GM12892 (cell line): ENCODE measurements at regions not wholly inside any gene's neighbourhood (a gene's known extent, or its start where the extent isn't known, plus 50 kb on each side); places are given as distances from the start of the nearest gene placed in this dataset.

Experiments
- DNase-seq: peaks from one replicate; pipeline ENCODE4 v3.0.0; 2011; ENCODE audit not compliant: insufficient read length
- FAIRE-seq: peaks from 2 replicates; lab custom pipeline; 2011; peaks lifted over from hg19 to GRCh38; lab: Jason Lieb, UNC
- POLR2A ChIP-seq: IDR thresholded peaks from 2 replicates; pipeline ENCODE4 v1.6.1; 2011; ENCODE audit warnings: low read depth, low read length, control low read depth
- POLR2AphosphoS5 ChIP-seq: IDR thresholded peaks from 2 replicates; pipeline ENCODE4 v1.6.1; 2011; ENCODE audit warnings: low read depth, low read length, control low read depth
- TAF1 ChIP-seq: IDR thresholded peaks from 2 replicates; pipeline ENCODE4 v1.6.1; 2011; ENCODE audit warnings: low read depth, mild to moderate bottlenecking, control low read depth, low read length, borderline replicate concordance

GRCh38 chr12:34398706-34399630, 376.7 kb downstream of the ALG10 start:
- TF ChIP-seq TAF1 (no peak), POLR2A (no peak), POLR2AphosphoS5 (no peak)
- FAIRE-seq (no peak), DNase-seq (no peak)

DNA sequence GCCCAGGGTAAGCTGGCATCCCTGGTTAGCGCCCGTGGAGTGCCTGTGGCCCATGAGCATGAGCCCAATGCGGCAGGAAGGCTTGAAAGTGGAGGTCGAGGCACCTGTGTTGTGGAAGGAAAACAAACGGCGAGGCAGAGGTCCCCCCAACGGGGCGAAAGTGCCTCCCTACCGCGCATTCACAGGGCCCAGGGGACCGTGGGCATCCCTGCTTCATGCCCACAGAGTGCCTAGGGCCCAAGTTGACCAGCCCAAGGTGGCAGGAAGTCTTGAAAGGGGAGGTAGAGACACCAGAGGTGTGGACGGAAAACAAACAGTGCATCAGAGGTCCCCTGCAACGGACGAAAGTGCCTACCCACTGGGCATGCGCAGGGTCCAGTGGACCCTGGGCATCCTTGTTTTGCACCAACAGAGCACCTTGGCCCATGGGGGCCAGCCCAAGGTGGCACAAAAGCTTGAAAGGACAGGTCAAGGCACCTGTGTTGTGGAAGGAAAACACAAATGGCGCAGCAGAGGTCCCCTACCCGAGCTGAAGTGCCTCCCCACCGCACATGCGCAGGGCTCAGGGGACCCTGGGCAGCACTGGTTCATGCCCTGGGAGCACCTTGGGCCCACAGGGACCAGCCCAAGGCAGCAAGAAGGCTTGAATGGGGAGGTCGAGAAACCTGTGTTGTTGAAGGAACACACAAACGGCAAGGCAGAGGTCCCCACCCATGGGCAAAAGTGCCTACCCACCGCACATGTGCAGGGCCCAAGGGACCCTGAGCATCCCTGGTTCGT, 377.5 kb downstream of the ALG10 start:
- no peak for DNase-seq
- TF ChIP-seq TAF1: no peak
- no peak for FAIRE-seq

DNA sequence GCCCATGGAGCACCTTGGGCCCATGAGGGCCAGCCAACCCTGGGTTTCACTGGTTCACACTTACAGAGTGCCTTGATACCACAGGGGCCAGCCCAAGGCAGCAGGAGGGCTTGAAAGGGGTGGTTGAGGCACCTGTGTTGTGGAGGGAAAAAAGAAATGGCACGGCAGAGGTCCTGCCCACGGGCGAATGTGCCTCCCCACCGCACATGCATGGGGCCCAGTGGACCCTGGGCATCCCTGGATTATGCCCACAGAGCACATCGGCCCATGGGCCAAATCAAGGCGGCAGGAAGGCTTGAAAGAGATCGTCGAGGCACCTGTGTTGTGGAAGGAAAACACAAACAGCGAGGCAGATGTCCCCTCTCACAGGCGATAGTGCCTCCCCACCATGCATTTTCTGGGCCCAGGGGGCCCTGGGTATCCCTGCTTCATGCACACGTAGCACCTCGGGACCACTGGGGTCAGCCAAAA, 378.1 kb downstream of the ALG10 start:
- FAIRE-seq (no peak), DNase-seq (no peak)
- TF ChIP-seq POLR2A (no peak), POLR2AphosphoS5 (no peak), TAF1 (no peak)

GRCh38 chr12:34400986-34401658, 378.8 kb downstream of the ALG10 start:
- no peak for FAIRE-seq

GRCh38 chr12:34401659-34402227, 379.4 kb downstream of the ALG10 start:
- TF ChIP-seq TAF1: no peak
- TF ChIP-seq POLR2A: no peak
- no peak for TF ChIP-seq POLR2AphosphoS5
- FAIRE-seq (no peak), DNase-seq (no peak)

More at GRCh38 chr12:34400986-34401658, 378.8 kb downstream of the ALG10 start:
- TF ChIP-seq TAF1 (no peak), POLR2AphosphoS5 (no peak), POLR2A (no peak)
- no peak for DNase-seq

DNA sequence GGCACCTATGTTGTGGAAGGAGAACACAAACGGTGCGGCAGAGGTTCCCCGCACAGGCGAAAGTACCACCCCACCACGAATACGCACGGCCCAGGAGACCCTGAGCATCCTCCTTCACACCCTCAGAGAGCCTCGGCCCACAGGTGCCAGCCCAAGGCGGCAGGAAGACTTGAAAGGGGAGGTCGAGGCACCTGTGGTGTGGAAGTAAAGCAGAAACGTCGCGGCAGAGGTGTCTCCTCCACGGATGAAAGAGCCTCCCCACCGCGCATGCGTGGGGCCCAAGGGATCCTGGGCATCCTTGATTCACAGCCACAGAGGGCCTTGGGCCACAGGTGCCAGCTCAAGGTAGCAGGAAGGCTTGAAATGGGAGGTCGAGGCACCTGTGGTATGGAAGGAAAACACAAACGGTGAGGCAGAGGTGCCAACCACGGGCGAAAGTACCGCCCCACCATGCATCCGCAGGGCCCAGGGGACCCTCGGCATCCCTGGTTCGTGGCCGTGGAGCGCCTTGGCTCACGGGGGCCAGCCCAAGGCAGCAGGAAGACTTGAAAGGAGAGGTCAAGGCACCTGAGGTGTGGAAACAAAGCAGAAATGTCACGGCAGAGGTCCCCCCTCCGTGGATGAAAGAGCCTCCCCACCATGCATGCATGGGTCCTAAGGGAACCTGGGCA, 380.1 kb downstream of the ALG10 start:
- DNase-seq (no peak), FAIRE-seq (no peak)
- TF ChIP-seq POLR2AphosphoS5 (no peak), POLR2A (no peak), TAF1 (no peak)

GRCh38 chr12:34402899-34403705, 380.8 kb downstream of the ALG10 start:
- TF ChIP-seq POLR2AphosphoS5: no peak
- no peak for TF ChIP-seq POLR2A
- no peak for TF ChIP-seq TAF1
- FAIRE-seq: no peak
- DNase-seq: no peak

GRCh38 chr12:34403706-34404376, 381.5 kb downstream of the ALG10 start:
- FAIRE-seq (no peak), DNase-seq (no peak)
- TF ChIP-seq POLR2A: no peak
- TF ChIP-seq TAF1: no peak
- no peak for TF ChIP-seq POLR2AphosphoS5

- TF ChIP-seq TAF1: no peak
- no peak for TF ChIP-seq POLR2AphosphoS5
- TF ChIP-seq POLR2A: no peak
- no peak for FAIRE-seq
- DNase-seq: no peak
Measured at GRCh38 chr12:34404377-34405285, 382.3 kb downstream of the ALG10 start.
